Activated CD4-positive, alpha-beta T cell treated with anti-CD3 and anti-CD28 coated beads, Interleukin-2, Interleukin-6, amounts not matched to agents 100 ng/mL and 50 ng/mL, durations not matched to agents 16 hours and 8 hours (primary cell): ENCODE measurements at regions not wholly inside any gene's neighbourhood (a gene's known extent, or its start where the extent isn't known, plus 50 kb on each side); places are given as distances from the start of the nearest gene placed in this dataset.

Experiments
- DNase-seq: peaks from one replicate; pipeline ENCODE4 v3.0.0-alpha.2; 2020

DNA sequence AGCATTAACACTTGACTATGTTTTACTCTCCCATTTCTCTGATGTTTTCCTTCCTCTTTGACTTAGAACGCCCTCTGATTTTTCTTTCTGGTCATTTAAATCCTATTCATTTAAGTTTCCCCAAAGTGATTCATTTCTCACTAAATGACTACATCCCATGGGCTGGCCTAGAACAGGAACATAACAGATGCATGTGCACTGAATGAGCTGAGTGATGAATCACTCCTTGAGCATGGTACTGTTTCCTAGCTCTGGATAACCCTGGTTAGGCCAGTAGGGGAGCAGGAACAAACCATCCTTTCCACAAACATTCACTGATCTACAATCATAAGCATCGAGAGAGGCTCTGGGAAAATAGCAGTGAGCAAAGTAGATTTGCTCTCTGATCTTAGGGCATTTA lies 221.9 kb upstream of the SETBP1 start:
- no peak for DNase-seq

DNA sequence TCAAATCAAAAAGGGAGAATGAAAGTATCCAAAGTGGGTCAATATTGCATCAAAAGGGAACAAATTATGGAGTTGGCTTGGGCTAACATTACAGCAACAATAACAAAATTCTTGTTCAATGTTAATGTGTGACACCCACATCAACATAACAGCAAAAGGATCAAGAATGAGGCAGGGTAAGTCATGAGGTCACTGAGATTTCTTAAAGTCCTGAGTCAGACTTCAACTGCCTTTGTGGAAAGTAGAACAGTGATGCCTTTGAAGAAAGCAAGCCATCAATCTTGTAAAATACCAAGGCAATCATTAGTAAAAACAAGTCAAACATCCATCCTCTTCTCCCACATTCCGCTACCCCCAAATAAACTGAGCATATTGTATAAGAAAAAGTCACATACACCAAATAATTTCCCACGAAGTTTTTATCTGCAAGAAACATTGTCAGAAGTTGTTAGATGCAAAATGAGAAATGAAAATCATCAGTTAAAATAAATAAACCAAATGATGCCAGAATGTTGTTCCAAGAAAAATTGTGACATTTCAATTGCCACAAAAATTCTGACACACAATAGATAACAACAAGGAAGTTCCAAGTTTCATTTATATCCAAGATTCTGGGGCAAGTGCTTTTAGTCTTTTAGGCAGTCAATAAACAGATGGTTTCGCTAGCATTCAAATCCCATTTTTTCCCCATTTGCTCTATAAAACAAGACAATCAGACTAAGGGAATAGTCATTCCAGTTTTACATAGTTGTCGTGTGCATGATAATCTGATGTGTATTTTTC lies 216.1 kb upstream of the SETBP1 start:
- DNase-seq = no peak

DNA sequence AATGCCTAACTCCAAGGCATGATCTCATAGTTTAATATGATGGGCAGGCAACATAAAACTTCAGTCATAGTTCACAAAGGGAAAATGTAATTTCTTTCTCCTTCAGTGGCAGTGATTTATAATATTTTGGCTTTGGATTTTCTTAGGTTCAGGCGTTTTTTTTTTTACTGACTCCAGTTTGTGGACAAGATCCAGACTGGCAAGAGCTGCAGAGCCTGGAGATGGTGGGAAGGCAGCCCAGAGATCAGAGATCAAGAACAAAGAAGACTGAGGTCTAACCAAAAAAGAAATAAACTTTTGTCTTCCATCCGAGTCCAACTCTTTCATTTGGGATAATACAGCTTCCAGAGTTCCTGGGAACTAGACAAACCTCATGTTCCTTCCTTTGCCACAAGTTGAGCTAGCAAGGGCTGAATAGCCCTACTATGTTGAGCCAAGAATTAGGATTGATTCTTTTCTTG lies 215.3 kb upstream of the SETBP1 start:
- DNase-seq = no peak

DNA sequence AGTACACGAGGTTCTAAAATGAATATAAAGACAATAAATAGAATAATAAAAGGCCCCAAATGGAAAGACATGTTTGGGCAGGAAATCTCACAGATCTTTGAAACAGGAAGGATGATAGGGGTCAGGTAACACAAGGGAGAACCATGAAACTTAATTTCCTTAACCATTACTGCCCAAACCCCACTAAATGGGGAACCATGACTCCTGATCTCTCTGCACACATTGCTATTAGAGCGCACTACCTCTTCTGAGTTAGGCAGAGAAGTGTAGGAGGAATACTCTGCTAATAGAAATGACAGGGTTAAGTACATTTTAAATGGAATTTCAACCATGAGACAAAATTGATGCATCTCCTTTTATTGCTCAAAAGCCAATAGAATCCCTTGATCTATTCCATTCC lies 213.7 kb upstream of the SETBP1 start:
- DNase-seq = no peak

DNA sequence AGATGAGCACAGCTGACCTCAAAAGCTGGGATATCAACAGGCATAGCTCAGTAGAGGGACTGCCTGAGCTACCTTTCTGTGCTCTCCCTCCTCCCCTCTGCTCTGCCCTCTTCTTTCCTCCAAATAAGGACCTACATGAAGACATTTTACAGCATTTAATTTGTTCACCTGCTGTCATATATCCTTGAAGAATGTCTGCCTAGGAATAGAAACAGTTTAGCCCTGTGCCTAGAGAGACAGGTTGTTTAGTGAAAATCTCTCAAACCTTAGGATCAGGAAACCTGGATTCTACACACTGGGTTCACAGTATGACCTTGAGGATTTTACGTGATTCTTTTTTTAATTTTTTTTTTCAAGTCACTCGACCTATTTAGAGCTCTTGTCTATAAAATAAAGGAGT lies 213.0 kb upstream of the SETBP1 start:
- DNase-seq = no peak

DNA sequence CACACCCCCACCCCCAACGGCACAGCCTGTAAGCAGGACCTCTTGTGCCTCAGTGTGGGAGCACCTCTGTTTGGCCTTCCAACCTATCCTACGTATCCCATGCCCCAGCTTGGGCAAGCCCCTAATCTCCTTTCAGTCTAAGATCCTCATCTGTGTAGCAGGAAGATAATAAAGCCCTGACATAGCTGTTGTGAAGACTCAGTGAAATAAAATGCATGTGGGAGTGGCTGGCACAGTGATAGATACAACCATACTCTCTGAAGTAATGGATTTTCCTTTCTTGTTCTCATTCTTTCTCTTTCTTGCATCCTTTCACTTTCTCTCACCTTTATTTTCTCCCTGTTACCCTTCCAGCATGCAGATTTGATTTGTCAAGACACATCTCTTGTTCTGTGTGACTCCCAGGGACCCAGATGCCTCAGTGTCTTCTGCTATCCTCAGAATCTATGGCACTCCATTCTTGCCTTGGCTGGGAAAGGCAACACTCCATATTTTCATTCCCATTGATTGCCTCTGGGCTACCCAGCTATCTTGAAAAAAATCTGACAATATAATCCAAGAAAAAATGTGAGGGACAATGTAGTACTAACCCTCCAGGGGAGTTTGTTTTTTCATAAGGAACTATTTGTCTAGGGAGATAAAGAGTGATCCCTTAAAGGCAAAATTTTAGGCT lies 207.2 kb upstream of the SETBP1 start:
- DNase-seq = no peak

DNA sequence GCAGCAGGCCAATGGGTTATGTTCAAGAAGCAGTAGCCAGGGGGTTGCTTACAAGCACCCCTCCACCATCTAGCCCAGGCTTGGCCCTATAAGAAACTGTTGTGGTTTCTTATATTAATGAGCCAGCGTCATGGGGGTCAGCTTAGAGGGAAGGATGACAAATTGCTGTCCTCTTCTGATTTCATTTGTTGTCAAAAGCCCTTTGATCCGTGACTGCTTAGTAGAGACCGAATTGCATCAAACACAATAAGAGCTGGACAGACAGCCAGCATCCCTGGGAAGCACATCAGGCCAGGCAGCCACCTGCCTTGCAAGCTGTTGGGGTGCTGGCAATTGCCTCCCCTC lies 206.6 kb upstream of the SETBP1 start:
- no peak for DNase-seq

DNA sequence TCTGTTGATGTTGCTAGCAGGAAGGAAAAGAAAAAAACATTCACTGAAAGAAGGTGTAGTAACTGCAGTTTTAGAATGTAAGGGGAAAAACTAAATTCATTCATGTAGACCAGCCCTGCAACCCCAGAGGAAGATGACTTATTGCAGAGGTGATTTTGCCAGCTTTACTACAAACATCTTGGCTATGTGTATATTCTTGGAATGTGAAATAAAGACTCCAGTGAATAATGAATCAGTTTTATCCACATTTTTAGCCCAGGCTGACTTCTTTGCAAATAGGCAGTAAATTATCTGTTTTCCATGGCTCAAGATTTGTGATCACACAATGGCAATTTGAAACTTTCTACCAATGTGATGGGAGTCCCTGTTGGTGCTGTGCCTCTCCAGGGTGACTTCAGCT lies 206.1 kb upstream of the SETBP1 start:
- DNase-seq = no peak

DNA sequence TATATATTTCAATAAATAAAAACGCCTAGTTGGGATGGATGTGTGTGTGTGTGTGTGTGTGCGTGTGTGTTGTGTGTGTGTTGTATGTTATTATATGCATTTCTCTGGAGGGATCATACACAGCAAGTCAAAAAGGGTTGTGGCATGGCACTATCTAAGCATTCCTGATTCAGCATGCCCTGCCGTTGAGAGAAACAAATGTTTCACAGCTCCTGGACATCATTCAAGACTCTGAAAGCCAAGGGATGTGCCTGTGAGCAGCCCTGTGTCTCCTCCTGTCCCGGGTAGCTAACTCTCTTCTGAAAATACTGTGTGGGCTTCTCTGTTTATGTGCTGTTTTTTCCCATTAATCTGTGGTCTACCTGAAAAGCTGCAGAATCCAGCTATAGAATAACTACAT lies 197.9 kb upstream of the SETBP1 start:
- no peak for DNase-seq

DNA sequence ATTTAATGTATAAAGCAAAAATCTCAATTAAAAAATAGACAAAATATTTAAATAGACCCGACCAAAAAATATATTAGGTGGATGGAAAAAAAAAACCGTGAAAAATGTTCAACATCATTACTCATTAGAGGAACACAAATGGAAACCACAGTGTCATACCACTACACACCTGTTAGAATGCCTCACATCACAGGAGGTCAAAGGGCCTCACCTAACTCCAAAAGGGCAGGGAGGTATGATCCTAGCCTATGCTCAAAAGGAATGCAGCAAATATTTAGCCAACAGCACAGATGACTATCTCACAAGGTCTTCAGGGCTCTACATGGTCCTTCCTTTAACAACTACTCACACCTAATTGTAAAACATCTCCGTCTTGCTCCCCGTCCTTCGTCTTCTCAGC lies 185.5 kb upstream of the SETBP1 start:
- DNase-seq = no peak

DNA sequence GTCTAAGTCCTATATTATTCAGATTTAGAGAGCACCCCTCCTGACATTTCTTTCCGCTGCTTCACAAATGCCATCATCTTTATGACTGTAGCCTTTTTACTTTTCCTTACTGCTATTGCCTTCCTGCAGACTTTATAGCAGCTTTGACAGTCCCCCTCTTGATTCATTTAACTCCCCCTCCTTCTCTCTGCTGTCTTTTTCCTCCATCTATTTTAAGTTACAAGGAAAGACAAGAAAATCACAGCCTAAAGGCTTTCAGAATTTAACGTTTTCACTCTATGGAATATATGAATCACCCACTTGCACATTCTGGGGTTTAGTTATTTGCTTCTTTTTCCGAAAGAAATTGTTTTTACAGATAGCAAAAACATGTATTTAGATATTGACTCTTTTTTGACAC lies 183.4 kb upstream of the SETBP1 start:
- no peak for DNase-seq

DNA sequence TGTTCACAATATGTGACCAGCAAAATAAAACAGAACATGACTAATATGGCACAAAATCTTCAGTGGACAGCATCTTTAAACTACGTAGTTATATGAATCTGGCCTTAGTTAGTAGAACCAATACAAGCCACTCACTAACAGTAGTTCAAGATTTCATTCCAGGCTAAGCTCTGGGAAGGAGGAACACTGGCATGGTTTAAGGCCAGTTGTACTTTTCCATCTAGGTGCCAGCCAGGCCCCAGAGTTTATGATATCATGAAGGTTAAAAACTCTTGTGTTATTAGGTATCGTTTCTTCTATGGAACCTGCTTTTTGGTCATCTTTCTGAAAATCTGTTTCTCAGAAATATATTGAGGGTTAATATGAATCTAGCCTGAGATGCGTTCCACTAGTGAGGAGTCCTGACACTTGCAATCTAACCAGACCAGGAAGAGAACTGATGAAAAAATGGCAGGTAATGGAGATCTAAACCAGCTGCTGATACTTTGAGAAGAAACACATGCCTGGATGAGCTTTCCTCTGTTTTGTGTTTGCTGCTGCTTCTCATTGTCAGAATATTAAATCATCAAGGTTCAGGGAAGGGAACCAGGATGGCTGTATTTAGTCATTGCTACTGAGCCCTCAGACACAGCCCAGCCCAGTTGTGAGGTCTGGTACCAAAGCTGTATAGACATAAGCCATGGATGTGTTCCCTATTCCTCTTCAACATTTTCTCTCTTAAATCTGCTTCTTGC lies 182.8 kb upstream of the SETBP1 start:
- DNase-seq = no peak

DNA sequence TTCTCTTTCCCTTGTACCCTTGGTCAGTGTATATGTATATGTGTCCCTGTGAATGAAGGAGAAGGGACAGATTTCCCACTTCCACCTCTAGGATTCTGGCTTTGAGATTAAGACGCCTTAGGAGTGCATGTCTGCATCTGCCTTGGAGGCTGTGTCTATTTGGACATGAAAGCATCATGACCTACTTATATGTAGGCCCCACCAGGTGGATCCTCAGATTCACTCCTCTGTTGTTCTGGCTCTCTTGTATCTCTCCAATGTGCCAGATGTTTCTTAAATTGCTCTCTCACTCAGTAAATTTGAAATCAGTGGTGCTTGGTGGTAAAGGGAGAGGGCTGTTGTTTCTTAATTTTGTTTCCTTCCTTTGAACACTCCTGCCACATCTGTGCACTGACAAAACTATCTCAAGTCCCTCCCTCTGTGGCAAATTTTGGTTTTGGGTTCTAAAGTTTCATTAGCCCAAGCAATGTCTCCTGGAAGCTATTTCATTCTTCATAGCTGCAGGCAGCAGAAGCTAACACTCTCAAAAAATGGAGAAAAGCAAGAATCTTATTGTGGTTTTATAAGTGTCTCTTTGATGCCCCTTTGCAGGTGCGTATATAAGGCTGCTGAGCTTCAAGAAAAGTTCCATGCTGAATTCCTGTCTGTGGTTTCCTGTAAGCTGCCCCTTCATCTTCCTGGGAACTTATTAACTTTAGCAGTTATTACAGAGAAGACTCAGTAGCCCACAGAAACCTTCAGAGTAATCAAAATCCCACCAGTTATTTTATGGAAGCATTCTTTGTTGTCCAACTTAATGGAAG lies 179.7 kb upstream of the SETBP1 start:
- DNase-seq = no peak

DNA sequence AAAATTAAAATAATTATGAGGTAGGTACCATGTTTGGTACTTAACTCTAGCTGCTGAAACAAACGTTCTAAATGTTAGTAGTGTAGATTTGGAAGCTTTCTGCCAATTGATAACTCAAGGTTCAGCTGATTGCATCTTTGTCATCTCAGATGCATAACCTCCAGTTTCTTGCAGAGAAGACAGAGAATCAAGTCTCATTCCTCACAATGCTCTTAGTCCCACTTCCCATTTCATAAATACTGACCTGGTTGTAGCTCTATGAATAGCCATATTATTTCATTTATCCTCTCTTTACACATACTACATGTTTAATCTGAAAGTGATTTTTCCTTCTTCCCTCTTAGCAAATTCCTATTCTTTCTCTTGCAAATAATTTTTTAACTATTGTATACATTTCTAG lies 178.5 kb upstream of the SETBP1 start:
- DNase-seq = no peak

DNA sequence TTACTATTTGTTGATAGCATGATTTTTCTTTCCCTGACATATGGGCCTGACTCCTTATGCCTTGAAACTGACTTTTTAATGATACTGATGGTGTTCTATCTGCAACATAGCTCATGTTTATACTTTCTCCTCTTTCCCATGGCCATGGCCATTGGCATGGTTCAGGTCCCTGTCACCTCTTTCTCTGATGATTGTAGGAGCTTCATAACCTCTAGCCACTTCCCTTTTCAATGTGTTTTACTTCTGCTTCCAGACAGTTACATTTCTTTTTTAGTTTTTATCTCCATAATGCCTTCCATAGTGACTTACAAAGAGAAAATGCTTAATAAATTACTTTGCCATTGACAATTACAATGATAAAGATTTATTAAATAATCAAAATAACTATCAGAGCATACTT lies 177.9 kb upstream of the SETBP1 start:
- DNase-seq = no peak

DNA sequence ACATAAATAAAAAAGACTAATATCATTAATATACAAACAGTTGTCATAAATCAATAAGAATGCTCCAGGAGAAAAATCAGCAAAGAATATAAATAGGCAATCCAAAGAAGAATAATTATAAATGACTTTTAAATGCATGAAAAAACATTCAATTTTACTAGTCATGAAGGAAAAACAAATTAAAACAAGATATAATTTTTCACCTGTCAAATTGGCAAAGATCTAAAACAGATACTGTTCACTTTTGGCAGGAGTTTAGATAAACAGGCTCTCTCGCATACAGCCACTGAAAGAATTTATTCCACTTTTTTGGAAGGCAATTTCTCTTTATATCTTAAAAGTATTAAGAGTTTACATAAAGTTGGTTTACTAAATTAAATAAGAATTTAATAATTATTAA lies 176.8 kb upstream of the SETBP1 start:
- no peak for DNase-seq

DNA sequence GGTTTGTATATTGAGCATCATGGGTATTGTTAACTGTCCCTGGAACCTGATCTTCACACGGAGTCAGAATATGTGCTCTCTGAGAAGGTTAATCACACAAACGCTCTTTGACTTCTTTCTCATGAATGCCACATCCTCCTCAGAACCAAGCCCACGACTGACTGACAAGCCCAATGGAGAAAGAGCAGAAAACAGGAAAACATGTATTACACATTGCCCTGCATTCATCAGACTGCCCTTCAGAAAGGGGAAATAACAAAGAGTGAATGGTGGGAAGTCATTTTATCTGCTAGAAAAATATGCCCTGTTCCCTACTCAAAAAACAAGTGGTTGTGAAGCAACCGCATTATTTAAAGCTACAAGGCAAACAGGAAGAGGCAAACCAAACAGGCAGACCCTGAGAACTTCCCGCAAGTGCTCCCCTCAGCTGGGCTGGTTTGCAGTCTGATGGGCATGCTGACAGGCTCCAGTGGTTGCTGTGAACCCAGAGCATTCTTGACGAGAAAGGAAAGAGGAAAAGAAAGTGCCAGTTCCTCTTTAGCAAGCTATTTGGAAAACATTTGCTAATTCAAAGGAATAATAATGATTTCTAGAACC lies 172.9 kb upstream of the SETBP1 start:
- DNase-seq = peak; percentile 6

DNA sequence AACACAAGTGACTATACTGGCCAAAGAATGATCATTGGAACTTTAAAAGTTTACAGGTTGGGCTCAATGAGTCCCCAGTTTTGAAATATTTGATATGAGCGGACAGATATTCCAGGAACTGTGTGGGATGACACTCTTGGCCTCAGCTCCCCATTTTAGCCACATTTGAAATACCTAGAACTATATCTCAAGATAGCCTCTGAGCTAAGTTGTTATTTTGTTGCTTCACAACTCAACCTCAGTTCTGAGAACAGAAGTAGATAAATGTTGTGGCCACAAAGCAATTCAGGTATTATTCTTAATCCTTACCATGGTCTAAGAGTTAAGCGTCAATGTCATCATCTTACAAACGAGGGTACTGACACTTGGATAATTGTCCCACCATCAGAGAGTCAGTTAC lies 172.2 kb upstream of the SETBP1 start:
- no peak for DNase-seq

DNA sequence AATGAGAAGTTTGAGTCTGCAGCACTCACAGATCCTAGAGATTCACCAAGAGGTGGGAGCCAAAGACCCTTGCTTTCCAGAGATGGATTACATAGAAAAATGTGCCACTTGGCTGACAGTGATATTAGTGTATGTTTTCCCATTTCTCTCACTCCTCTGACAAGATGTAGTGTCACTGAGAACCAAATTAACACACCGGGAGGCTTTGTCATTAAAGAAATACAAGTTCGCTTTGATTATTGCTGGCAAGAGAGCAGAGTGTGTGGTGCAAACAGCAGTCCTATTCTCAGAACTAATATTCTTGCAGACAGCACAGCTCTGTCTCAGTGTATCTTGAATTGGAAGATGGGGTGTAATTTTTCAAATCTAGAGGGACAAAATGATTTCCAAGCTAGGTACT lies 171.6 kb upstream of the SETBP1 start:
- DNase-seq = no peak

DNA sequence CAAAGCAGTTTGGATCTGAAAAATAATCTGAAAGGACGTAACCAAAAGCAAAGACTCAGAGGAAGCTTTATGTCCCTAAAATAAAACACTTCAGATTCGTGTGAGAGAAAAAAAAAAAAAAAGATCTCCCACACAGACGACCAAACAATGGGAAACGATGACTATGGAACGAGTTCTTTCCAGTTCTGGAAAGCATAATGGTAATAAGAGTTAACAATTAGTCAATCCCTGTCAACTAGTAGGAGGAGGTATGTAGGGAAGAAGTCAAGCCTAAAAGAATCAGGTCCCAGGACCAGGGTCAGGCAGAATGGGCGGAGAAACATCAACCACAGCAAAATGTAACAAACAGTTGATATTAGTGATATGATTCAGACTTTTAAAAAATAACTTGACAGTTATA lies 170.3 kb upstream of the SETBP1 start:
- DNase-seq = no peak

DNA sequence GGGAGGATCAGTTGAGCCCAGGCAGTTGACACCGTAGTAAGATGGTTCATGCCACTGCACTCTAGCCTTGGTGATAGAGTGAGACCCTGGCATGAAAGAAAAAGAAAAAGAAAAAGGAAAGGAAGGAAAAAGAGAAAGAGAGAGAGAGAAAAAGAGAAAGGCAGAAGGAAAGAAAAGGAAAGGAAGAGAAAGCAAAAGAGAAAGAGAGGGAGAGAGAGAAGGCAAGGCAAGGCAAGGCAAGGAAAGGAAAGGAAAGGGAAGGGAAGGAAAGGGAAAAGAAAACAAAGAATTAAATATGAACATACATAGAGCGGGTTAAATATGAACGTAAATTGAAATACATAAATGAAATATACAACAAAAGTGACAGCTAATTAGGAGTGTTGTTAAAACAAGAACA lies 167.5 kb upstream of the SETBP1 start:
- DNase-seq = no peak

DNA sequence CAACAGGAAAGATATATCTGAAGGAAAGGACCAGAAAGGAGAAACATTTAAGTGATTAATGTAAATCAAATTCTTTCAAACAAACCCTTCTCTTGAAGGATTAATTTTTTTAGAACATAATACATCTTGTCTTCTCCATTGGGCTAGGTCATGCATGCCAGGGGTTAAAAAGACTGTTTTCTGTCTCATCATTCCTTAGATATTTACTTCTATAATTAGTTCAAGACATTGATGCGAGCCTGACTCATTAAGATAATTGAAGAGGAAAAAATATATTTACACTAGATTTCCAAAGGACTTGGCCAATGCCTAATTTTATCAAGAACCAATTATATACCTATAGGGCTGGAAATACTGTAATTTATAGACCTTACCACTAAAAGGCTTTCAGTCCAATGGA lies 166.6 kb upstream of the SETBP1 start:
- DNase-seq = no peak

DNA sequence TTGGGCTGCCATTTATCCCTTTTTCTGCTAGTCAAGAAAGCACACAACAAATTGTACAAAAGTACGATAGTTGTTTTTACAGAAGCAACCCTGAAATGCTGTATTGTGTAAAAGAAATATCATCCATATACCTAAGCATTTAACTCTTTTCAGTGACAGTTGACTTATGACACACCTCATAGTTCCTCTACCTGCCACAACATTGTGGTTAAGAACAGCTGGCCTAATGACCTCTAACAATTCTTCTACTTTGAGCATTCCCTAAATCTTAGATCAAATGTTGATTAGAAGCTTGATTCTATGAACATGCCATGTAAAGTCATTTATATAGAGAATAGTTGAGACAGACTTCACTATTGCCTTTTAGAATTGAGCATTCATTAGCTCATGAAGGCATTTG lies 165.9 kb upstream of the SETBP1 start:
- no peak for DNase-seq
